Thyroid gland (tissue), 4 donors: ENCODE measurements at regions not wholly inside any gene's neighbourhood (a gene's known extent, or its start where the extent isn't known, plus 50 kb on each side); places are given as distances from the start of the nearest gene placed in this dataset.

Experiments
- CTCF ChIP-seq, 6 experiments: fragments of 200-600 bp in 3 of 6; fragments of 450-650 bp in 3 of 6; sonication (generic) in 3 of 6; IDR thresholded peaks; one replicate each; pipeline ENCODE4 v1.5.1; 2016 to 2019; ENCODE audit warnings: antibody characterized with exemption in 6 of 6, mild to moderate bottlenecking in 2 of 6, inconsistent platforms in 1 of 6, moderate library complexity in 1 of 6
- POLR2A ChIP-seq, 2 donors: fragments of 450-650 bp; IDR thresholded peaks; one replicate each; pipeline ENCODE4 v1.6.1; 2017; ENCODE audit warnings: antibody characterized with exemption in 2 of 2, mild to moderate bottlenecking in 2 of 2, moderate library complexity in 1 of 2

- TF ChIP-seq CTCF (IDR thresholded peaks at IDR 0.05): no peak
- no peak for TF ChIP-seq POLR2A (IDR thresholded peaks at IDR 0.05)
Measured at GRCh38 chr6:14440940-14441781, 323.6 kb downstream of the CD83 start.
